ENCODE measurements at regions not wholly inside any gene's neighbourhood (a gene's known extent, or its start where the extent isn't known, plus 50 kb on each side); places are given as distances from the start of the nearest gene placed in this dataset.

GRCh38 chr5:125633523-125633922, 789.7 kb upstream of the GRAMD2B start:
- no peak for TF ChIP-seq POLR2A (IDR thresholded peaks at IDR 0.05; ENCODE audit: low read length)
- TF ChIP-seq GATA1 (IDR thresholded peaks at IDR 0.05; ENCODE audit: low read depth, low read length) = no peak

All from erythroblast (primary cell).